Activated T-helper 1 cell treated with anti-CD3 and anti-CD28 coated beads, Interleukin-2, amount 50 U/mL, for 16 hours (primary cell): ENCODE measurements at regions not wholly inside any gene's neighbourhood (a gene's known extent, or its start where the extent isn't known, plus 50 kb on each side); places are given as distances from the start of the nearest gene placed in this dataset.
"Not testable (repeated sequence)": the region's sequence is repeated elsewhere in the genome, so short reads cannot be mapped to it uniquely, and the experiment has no call there.

ENCODE experiments used
- DNase-seq, 2 donors: peaks; one replicate each; pipeline ENCODE4 v3.0.0-alpha.2; 2020; ENCODE audit warnings: low read depth in 1 of 2, low spot score in 1 of 2

- DNase-seq, result no peak
These were observed 56.3 kb downstream of the FOXI3 start for GRCh38 chr2:88396209-88396608.

- no peak for DNase-seq
These were observed 74.9 kb downstream of the FOXI3 start for GRCh38 chr2:88377641-88377991.

GRCh38 chr2:88372042-88372441 is 80.5 kb downstream of the FOXI3 start:
- no peak for DNase-seq

DNA sequence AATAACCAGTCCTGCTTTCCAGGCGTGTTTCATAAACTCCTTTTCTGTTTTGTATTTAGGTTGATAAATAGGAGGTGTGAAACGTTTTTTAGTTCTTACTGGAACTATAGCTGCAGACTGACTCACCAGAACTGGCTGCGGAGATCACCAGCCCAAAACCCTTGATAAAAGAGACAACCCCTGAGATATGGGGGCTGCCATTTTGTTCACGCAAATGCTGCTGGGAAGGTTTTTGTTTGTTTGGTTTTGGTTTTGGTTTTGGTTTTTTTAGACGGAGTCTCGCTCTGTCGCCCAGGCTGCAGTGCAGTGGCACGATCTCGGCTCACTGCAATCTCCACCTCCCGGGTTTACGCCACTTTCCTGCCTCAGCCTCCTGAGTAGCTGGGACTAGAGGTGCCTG is 87.1 kb downstream of the FOXI3 start:
- DNase-seq, result not testable (repeated sequence)

- no peak for DNase-seq
These were observed 97.0 kb downstream of the FOXI3 start for GRCh38 chr2:88355486-88355885.

GRCh38 chr2:88351249-88351601 is 101.3 kb downstream of the FOXI3 start:
- DNase-seq, result no peak

DNA sequence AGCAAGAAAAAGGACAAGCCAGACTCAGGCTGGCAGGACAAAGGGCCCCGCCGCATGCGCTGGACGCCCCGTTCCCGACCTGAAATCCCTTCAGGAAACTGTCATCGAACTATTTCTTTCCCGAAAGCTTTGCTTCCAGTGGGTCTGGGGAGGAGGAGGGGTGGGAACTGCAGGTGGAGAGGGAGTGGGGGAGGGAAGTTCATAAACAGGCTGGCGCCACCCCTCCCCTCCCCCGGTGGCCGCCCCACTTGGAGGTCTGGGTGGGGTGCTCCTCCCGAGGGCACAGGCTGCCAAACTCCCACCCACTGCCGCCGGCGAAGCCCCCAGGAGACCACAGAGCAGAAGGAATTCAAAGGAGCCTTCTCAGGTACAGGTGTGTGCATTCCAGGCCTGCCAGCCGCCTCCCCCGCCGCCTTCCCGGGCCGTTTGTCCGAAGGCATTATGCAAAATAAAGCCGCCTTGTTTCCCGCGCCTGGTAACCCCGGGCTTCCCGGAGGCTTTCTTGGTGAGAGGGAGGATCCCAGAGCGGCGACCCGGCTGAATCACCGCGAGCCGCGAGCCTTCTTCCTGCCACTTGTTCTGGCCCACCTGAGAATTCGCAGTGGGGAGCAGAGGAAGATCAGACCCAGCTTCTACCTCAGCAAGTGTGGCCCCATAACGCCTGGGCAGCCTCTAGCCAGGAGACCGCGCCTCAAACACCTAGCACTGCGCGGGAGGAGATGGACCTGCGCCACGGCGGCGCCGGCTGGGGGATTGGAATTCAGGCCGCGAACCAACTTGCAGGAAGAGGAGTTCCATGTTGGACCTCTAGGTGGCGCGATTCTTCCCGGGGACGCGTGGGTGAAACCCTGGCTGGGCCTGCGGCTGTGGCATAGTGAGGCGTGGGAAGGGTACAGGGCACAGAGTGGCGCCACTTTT is 101.9 kb downstream of the FOXI3 start:
- DNase-seq, result peak; percentile 22 to 55

- no peak for DNase-seq
These were observed 106.7 kb downstream of the FOXI3 start for GRCh38 chr2:88345842-88346241.

GRCh38 chr2:88342749-88343148 is 109.7 kb downstream of the FOXI3 start:
- DNase-seq, result no peak

DNA sequence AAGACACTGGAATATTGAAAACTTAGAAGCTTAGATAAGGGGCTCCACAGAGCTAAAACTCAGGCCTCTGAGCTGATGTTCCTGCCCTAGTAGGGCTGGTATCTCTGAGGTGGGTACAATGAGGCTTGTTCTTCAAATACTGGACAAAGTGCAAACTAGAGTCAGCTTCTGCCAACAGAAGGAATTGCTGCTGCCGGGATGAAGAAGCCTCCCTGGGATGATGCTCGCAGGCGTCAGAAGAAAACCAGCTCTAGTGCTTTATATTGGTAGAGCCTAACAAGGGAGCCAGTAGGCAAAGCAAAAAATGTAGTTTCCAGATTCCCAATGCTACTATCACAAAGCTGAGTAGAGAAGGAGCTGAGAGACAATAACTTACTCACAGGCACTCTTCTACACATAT is 118.1 kb downstream of the FOXI3 start:
- DNase-seq, result no peak

GRCh38 chr2:88331239-88331638 is 121.3 kb downstream of the FOXI3 start:
- DNase-seq, result no peak

DNA sequence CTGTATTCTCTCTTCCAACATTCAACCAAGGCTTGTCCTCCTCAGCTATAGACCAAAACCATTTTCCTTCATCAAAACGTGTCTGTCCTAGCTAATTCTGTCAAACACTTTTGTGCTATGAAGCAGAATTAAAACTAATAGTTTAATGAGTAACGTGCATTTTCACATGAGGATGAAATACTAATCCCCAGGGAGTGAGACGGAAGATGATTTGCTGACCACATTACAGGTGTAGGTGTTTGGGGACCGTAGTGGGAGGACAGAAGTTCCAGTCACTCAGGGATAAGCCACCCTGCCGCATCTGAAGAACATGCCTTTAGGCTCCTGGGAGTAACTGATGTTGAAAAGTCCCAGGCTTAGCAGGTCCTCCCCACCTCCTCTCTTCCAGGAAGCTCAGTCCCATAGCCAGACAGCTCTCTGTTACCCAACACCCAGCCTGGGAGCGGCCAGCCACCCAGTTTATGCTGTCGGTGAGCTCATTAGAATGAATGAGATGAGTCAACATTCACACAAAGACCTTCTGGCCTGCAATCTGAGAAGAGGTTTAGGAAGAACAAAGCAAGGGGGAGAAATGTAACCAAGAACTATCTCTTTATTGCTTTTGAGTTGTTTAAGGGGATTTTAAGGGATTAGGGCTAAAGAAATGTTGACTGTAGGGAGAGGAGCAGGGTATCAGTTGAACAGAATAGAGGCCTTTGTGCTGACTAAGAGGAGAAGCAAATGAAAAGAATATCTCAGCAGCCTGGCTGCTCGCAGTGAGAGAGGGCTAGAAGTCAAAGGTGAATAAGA is 122.5 kb downstream of the FOXI3 start:
- DNase-seq, result no peak

DNA sequence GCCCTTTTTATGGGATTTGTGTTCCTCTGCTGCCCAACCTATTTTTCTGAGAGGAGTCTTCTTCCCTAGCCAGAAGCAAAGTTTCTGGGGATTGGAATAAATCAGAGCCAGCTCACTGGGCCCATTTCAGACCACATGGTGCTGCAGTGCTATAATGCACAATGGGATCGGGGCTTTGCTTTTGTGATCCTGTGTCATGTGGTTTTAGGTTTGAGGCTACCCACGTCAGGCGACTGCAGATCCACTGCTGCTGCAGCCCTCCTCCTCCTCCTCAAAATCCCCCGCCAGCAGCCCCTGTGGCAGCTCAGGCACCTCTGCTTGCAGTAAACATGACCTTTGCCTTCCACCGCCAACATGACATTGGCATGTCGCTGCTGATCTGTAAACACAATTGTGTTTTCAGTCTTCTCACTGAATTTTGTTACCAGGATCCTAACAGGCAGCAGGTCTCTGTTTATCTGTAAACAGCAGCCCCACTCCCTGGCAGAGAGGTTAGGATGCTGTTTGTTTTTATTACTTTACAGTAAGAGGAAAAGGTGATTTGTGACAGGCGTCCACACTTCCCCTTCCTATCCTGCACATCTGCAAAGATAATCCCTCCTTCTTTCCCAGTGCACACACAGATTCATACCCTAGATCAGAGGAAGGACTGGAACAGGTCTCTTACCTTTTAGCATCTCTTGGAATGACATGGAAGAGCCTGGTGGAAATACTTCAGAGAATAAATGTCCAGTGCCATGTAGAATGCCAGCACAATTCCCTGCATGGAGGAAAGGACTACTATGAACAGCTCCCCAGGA is 130.8 kb downstream of the FOXI3 start:
- no peak for DNase-seq

- DNase-seq, result no peak
These were observed 132.3 kb downstream of the FOXI3 start for GRCh38 chr2:88320076-88320773.

GRCh38 chr2:88318956-88319330 is 133.6 kb downstream of the FOXI3 start:
- DNase-seq, result no peak

- no peak for DNase-seq
These were observed 134.2 kb downstream of the FOXI3 start for GRCh38 chr2:88318071-88318955.

GRCh38 chr2:88310787-88311186 is 140.6 kb downstream of the THNSL2 start:
- DNase-seq, result no peak

DNA sequence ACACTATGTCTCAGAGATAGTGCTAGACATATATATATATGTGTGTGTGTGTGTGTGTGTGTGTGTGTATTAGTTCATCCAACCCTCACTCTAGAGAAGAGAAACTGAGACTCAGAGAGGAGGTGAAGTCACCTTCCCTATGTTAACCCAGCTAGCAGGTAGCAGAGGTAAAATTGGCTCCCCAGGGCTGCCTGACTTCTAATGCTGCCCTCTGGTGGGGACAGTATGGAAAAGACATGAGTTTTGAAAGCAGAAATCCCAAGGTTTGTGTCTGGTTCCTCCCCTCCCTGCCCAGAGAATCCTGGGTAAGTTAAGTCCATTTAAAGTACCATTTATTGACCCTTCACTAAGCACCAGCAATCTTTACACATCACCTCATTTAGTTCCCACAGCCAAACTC is 137.7 kb downstream of the THNSL2 start:
- DNase-seq, result no peak

DNA sequence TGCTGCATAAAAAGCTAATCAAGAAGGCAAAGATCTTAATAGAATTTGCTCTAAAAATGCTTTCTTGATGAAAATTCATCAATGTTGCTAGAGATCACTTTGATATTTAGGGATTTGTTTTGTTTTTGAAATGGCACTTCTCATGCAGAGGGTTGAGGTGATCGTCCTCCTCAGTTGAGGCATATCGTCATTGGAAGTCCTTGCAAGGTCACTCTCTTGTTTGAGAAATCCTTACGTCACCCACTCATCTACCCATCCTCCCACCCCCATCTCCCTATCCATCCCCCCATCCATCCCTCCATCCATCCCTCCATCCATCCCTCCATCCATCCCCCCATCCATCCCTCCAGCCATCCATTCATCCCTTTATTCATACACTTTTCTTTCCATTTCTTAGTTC is 133.7 kb downstream of the THNSL2 start:
- DNase-seq, result no peak

DNA sequence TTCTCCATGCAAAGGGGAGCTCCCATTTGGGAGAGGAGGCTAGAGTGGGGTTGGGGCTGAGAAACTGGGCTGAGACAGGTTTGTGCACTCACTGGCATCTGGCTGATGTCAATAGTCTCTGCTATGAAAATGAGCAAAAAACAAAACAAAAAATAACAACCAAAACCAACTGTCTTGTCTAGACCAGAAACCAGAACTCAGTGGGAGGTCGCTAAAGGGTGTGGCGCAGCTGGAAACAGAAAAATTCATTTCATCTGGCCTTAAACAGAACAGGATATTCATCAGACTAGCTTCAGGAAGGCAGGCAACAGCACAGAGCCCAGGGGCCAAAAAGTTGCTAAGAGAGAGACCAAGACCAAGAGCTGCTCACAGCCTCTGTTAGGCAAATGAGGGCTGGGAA is 126.1 kb downstream of the THNSL2 start:
- DNase-seq, result no peak
